OCI-LY1 (cell line): ENCODE measurements at regions not wholly inside any gene's neighbourhood (a gene's known extent, or its start where the extent isn't known, plus 50 kb on each side); places are given as distances from the start of the nearest gene placed in this dataset.

Source experiments
- H2AFZ ChIP-seq: fragments of 200-600 bp; sonication (generic), shearing (Covaris generic); 2 replicates; pipeline ENCODE4 v1.6.0; 2014; ENCODE audit warnings: antibody characterized with exemption, mild to moderate bottlenecking, low read length
- H3F3A ChIP-seq: fragments of 200-600 bp; sonication (generic), shearing (Covaris generic); 2 replicates; pipeline ENCODE4 v1.6.0; 2014; ENCODE audit warnings: mild to moderate bottlenecking, antibody characterized with exemption, low read length, moderate library complexity; ENCODE audit not compliant: insufficient read depth
- H3K27ac ChIP-seq: fragments of 200-600 bp; sonication (generic); 2 replicates; pipeline ENCODE4 v1.5.1; 2014; ENCODE audit warnings: low read length, mixed run types, mild to moderate bottlenecking, low read depth; ENCODE audit not compliant: poor library complexity, severe bottlenecking
- H3K27me3 ChIP-seq: fragments of 200-600 bp; sonication (generic); 2 replicates; pipeline ENCODE4 v1.6.0; 2014; ENCODE audit warnings: antibody characterized with exemption, mild to moderate bottlenecking, low read length, moderate library complexity; ENCODE audit not compliant: insufficient read depth
- H3K36me3 ChIP-seq: fragments of 200-600 bp; sonication (generic); 2 replicates; pipeline ENCODE4 v1.6.1; 2014; ENCODE audit warnings: mild to moderate bottlenecking, antibody characterized with exemption, low read length, moderate library complexity, mixed read lengths; ENCODE audit not compliant: insufficient read depth
- H3K4me1 ChIP-seq: fragments of 200-600 bp; sonication (generic); 2 replicates; pipeline ENCODE4 v1.5.1; 2014; ENCODE audit warnings: mild to moderate bottlenecking, low read length, moderate library complexity; ENCODE audit not compliant: insufficient read depth, severe bottlenecking
- H3K4me2 ChIP-seq: fragments of 200-600 bp; sonication (generic), shearing (Covaris generic); 2 replicates; pipeline ENCODE4 v1.6.1; 2014; ENCODE audit warnings: low read length
- H3K4me3 ChIP-seq: fragments of 200-600 bp; sonication (generic); 2 replicates; pipeline ENCODE4 v1.5.1; 2014; ENCODE audit warnings: low read length, low read depth, mild to moderate bottlenecking, mixed read lengths; ENCODE audit not compliant: poor library complexity, severe bottlenecking
- H3K79me2 ChIP-seq: fragments of 200-600 bp; shearing (Covaris generic); 2 replicates; pipeline ENCODE4 v1.6.1; 2016; ENCODE audit warnings: mixed run types, low read length, mixed read lengths; ENCODE audit not compliant: insufficient read depth
- H3K9ac ChIP-seq: fragments of 200-600 bp; sonication (generic), shearing (Covaris generic); 2 replicates; pipeline ENCODE4 v1.6.1; 2014; ENCODE audit warnings: mild to moderate bottlenecking, low read length, mixed read lengths
- H3K9me2 ChIP-seq: fragments of 200-600 bp; sonication (generic), shearing (Covaris generic); 2 replicates; pipeline ENCODE4 v1.6.1; 2014; ENCODE audit warnings: low read depth, mild to moderate bottlenecking, low read length, mixed read lengths
- H3K9me3 ChIP-seq: fragments of 200-600 bp; shearing (Covaris generic); 2 replicates; pipeline ENCODE4 v1.6.1; 2014; ENCODE audit warnings: low read length, mixed read lengths
- H4K20me1 ChIP-seq: fragments of 200-600 bp; sonication (generic), shearing (Covaris generic); 2 replicates; pipeline ENCODE4 v1.6.0; 2016; ENCODE audit warnings: mild to moderate bottlenecking, low read length; ENCODE audit not compliant: insufficient read depth
- CTCF ChIP-seq: fragments of 200-600 bp; sonication (generic), shearing (Covaris generic); IDR thresholded peaks from 2 replicates; pipeline ENCODE4 v1.5.1; 2017; ENCODE audit warnings: mild to moderate bottlenecking, antibody characterized with exemption, low read length, moderate library complexity, mixed read lengths
- EZH2 ChIP-seq: fragments of 200-600 bp; sonication (generic), shearing (Covaris generic); IDR thresholded peaks from 2 replicates; pipeline ENCODE4 v1.8.0; 2017; ENCODE audit warnings: borderline replicate concordance, mixed run types, mild to moderate bottlenecking, antibody characterized with exemption, low read length, moderate library complexity, mixed read lengths

GRCh38 chr6:793261-793660, 100.3 kb upstream of the EXOC2 start:
- Histone ChIP-seq H4K20me1 (no peaks in the 10 kb centered on the region), H3K4me1 (no peaks in the 10 kb centered on the region), H3K9me3 (0 out of 2 replicates have a peak, but pooled peaks cover 7% of the 10 kb centered on the region), H3K4me2 (no peak overlapping the region), H3K9ac (no peak overlapping the region), H3K27me3 (no peaks in the 10 kb centered on the region), H3K79me2 (no peaks in the 10 kb centered on the region), H3F3A (no peaks in the 10 kb centered on the region), H3K36me3 (no peaks in the 10 kb centered on the region; the same call in 1 of the 2 replicates), H3K27ac (no peak overlapping the region), H3K4me3 (no peak overlapping the region), H2AFZ (no peak overlapping the region), H3K9me2 (no peaks in the 10 kb centered on the region)
- TF ChIP-seq CTCF (no peak), EZH2 (no peak)

DNA sequence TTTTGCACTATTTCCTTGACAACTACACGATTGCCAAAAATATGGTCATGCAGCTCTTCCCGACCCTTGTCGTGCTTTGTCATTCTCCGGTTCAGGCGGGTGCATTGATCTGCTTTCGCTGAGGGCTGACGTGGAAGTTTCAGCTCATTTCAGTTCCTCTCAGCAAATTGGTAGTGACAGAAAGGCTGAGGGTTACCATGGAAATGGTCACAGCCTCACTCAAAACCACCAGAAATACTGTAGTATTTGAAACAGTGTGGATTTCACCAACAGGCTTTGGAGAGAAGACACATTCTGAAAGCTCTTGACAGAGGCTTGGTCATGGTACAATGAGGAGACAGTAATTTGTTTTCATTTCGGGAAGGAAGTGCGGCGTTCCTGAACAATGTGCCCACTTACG, 99.7 kb upstream of the EXOC2 start:
- no peak overlapping the region for H3K4me3 ChIP-seq
- TF ChIP-seq EZH2: no peak
- no peak for TF ChIP-seq CTCF
- H3K27me3 ChIP-seq: no peaks in the 10 kb centered on the region
- H3F3A ChIP-seq: no peaks in the 10 kb centered on the region
- H4K20me1 ChIP-seq: no peaks in the 10 kb centered on the region
- H3K9ac ChIP-seq: no peak overlapping the region
- no peaks in the 10 kb centered on the region for H3K79me2 ChIP-seq
- no peak overlapping the region for H3K27ac ChIP-seq
- 0 out of 2 replicates have a peak, but pooled peaks cover 7% of the 10 kb centered on the region for H3K9me3 ChIP-seq
- H3K9me2 ChIP-seq: no peaks in the 10 kb centered on the region
- H3K4me2 ChIP-seq: no peak overlapping the region
- H3K36me3 ChIP-seq: no peaks in the 10 kb centered on the region; the same call in 1 of the 2 replicates
- no peaks in the 10 kb centered on the region for H3K4me1 ChIP-seq
- no peak overlapping the region for H2AFZ ChIP-seq

- no peak for TF ChIP-seq CTCF
- TF ChIP-seq EZH2: no peak
- Histone ChIP-seq H3K79me2 (no peaks in the 10 kb centered on the region), H2AFZ (no peak overlapping the region), H3K9me2 (no peaks in the 10 kb centered on the region), H3K27ac (no peak overlapping the region), H3K4me1 (no peaks in the 10 kb centered on the region), H3K9ac (no peak overlapping the region), H3K4me2 (no peak overlapping the region), H3K4me3 (no peak overlapping the region), H3K27me3 (no peaks in the 10 kb centered on the region), H3K36me3 (no peaks in the 10 kb centered on the region; the same call in 1 of the 2 replicates), H3F3A (no peaks in the 10 kb centered on the region), H4K20me1 (no peaks in the 10 kb centered on the region), H3K9me3 (0 out of 2 replicates have a peak, but pooled peaks cover 7% of the 10 kb centered on the region)
Measured at GRCh38 chr6:788058-788457, 95.1 kb upstream of the EXOC2 start.
